A549 (cell line): ENCODE measurements at regions not wholly inside any gene's neighbourhood (a gene's known extent, or its start where the extent isn't known, plus 50 kb on each side); places are given as distances from the start of the nearest gene placed in this dataset.
A peak's percentile ranks its signal among the peaks of the same experiment; 100 is the strongest.

Experiments used
- ATAC-seq, 2 experiments: fragments of 200-7000 bp in 1 of 2; fragments of >200 bp in 1 of 2; cut with Nextera tagmentation in 1 of 2; cut with Tn5 transposase in 1 of 2; 3 replicates each; pipeline versions ENCODE4 v1.8.0 to v1.9.1; 2018 to 2020; ENCODE audit warnings: mild to moderate bottlenecking in 1 of 2, moderate library complexity in 1 of 2
- CTCF ChIA-PET: fragments of 300-600 bp; sonication (Branson Sonifier 250); formaldehyde crosslinking; extraction: SDS; loops from one replicate; lab custom pipeline; 2021; ENCODE audit warnings: antibody characterized with exemption, inconsistent platforms; lab: Yijun Ruan, JAX
- POLR2A ChIA-PET: fragments of 350-600 bp; formaldehyde crosslinking; extraction: SDS; loops from one replicate; lab custom pipeline; 2021; ENCODE audit warnings: antibody characterized with exemption, inconsistent platforms; lab: Yijun Ruan, JAX
- DNase-seq, 2 experiments: peaks; one replicate each; pipeline versions ENCODE4 v3.0.0 to v3.0.0-alpha.2; 2011 to 2016; ENCODE audit warnings: low read depth in 1 of 2, low spot score in 1 of 2
- FAIRE-seq: peaks from 2 replicates; lab custom pipeline; 2011; peaks lifted over from hg19 to GRCh38; lab: Jason Lieb, UNC
- H3K27ac ChIP-seq, 2 experiments: fragments of >200 bp; sonication (Bioruptor Twin); formaldehyde crosslinking; 3 replicates each; pipeline ENCODE4 v1.5.1; 2016 to 2017
- H3K4me1 ChIP-seq: fragments of >200 bp; sonication (Bioruptor Twin); formaldehyde crosslinking; 3 replicates; pipeline ENCODE4 v1.6.1; 2016
- H3K4me2 ChIP-seq: fragments of >200 bp; sonication (Bioruptor Twin); formaldehyde crosslinking; 3 replicates; pipeline ENCODE4 v1.6.1; 2016
- H3K4me3 ChIP-seq: fragments of >200 bp; sonication (Bioruptor Twin); formaldehyde crosslinking; 3 replicates; pipeline ENCODE4 v1.5.1; 2016
- H3K9me3 ChIP-seq: fragments of >200 bp; sonication (Bioruptor Twin); formaldehyde crosslinking; 3 replicates; pipeline ENCODE4 v1.6.1; 2016
- BHLHE40 ChIP-seq: IDR thresholded peaks from 2 replicates; pipeline ENCODE4 v1.6.1; 2012; ENCODE audit warnings: low read depth, low read length, inconsistent platforms
- CHD4 ChIP-seq: fragments of 200-600 bp; sonication (generic); IDR thresholded peaks from 2 replicates; pipeline ENCODE4 v1.6.1; 2016; ENCODE audit warnings: antibody characterized with exemption, mild to moderate bottlenecking, borderline replicate concordance
- CTCF ChIP-seq: fragments of >200 bp; sonication (Bioruptor Twin); formaldehyde crosslinking; IDR thresholded peaks from 3 replicates; pipeline ENCODE4 v1.5.1; 2016
- FOSL2 ChIP-seq, 2 experiments: fragments of 450-650 bp in 1 of 2; fragments of >200 bp in 1 of 2; sonication (Bioruptor Twin) in 1 of 2; formaldehyde crosslinking; IDR thresholded peaks; 2 replicates each; pipeline versions ENCODE4 v1.5.0 to v1.6.1; 2016 to 2020; ENCODE audit warnings: mild to moderate bottlenecking in 1 of 2, moderate library complexity in 1 of 2
- KDM1A ChIP-seq: fragments of 200-600 bp; sonication (generic); IDR thresholded peaks from 2 replicates; pipeline ENCODE4 v1.6.1; 2016; ENCODE audit warnings: low read depth, mild to moderate bottlenecking
- MYC ChIP-seq: IDR thresholded peaks from 2 replicates; pipeline ENCODE4 v1.6.1; 2012; ENCODE audit warnings: mild to moderate bottlenecking, inconsistent platforms, low read length, improper control_type of control experiment, borderline replicate concordance
- RAD21 ChIP-seq, 2 experiments: fragments of >200 bp in 1 of 2; sonication (Bioruptor Twin) in 1 of 2; formaldehyde crosslinking in 1 of 2; IDR thresholded peaks in 1 of 2; conservative IDR thresholded peaks in 1 of 2; 2 replicates in 1 of 2; 3 replicates in 1 of 2; pipeline ENCODE4 v1.6.1; 2012 to 2018; ENCODE audit warnings: inconsistent platforms in 1 of 2
- REST ChIP-seq: fragments of 200-600 bp; sonication (generic); IDR thresholded peaks from 2 replicates; pipeline ENCODE4 v1.6.1; 2016; ENCODE audit warnings: antibody characterized with exemption, mild to moderate bottlenecking, moderate library complexity
- SREBF2 ChIP-seq: fragments of 450-650 bp; IDR thresholded peaks from 2 replicates; pipeline ENCODE4 v1.6.1; 2014; ENCODE audit warnings: mild to moderate bottlenecking, moderate library complexity
- ZSCAN20 ChIP-seq: fragments of 250-450 bp; sonication (Bioruptor Pico); IDR thresholded peaks from 2 replicates; pipeline ENCODE4 v1.8.0; 2022; ENCODE audit warnings: mild to moderate bottlenecking, moderate library complexity
- WGBS: methylation state at CpG from one replicate; pipeline ENCODE4 v1.1.6; 2017; ENCODE audit errors: missing lambda C conversion rate; 5-methylcytosine and 5-hydroxymethylcytosine counted together

- ChIA-PET POLR2A (no interaction called here), CTCF (no interaction called here)
- no peak for ATAC-seq
- FAIRE-seq = no peak
- no peaks in the 10 kb centered on the region for H3K9me3 ChIP-seq
- no peak overlapping the region for H3K4me2 ChIP-seq
- no peak for DNase-seq
- no peaks in the 10 kb centered on the region for H3K4me1 ChIP-seq
- TF ChIP-seq RAD21 (conservative IDR thresholded peaks at IDR 0.05 in 1 of 2, IDR thresholded peaks at IDR 0.05 in 1 of 2) (no peak), CHD4 (no peak), ZSCAN20 (CRISPR knock-in tag) (no peak), REST (no peak)
- no peak overlapping the region for H3K4me3 ChIP-seq
- no peak overlapping the region for H3K27ac ChIP-seq
Observed at GRCh38 chr4:96343836-96344235, 503.9 kb downstream of the PDHA2 start.

- ATAC-seq (no peak), DNase-seq (no peak), FAIRE-seq (no peak)
- 27% methylated on average over 2 of the region's 2 CpGs for WGBS
- CTCF ChIA-PET = no interaction called here
- POLR2A ChIA-PET = no interaction called here
- TF ChIP-seq CTCF (no peak), MYC (no peak), ZSCAN20 (CRISPR knock-in tag) (no peak)
- Histone ChIP-seq H3K27ac (no peak overlapping the region), H3K4me1 (no peaks in the 10 kb centered on the region), H3K9me3 (no peaks in the 10 kb centered on the region), H3K4me3 (no peak overlapping the region), H3K4me2 (no peak overlapping the region)
Observed at GRCh38 chr4:96347582-96347981, 507.7 kb downstream of the PDHA2 start.

- no peak overlapping the region for H3K27ac ChIP-seq
- TF ChIP-seq SREBF2 = no peak
- peak in 1 of 2 experiments; percentile 27; a peak in 2 of 5 replicates for TF ChIP-seq RAD21 (conservative IDR thresholded peaks at IDR 0.05 in 1 of 2, IDR thresholded peaks at IDR 0.05 in 1 of 2)
- no peak for TF ChIP-seq MYC
- no peak for TF ChIP-seq FOSL2 (IDR thresholded peaks at IDR 0.05)
- no peak for TF ChIP-seq FOSL2 (CRISPR knock-in tag; IDR thresholded peaks at IDR 0.05)
- WGBS = 23% methylated on average over 3 of the region's 3 CpGs
- no peaks in the 10 kb centered on the region for H3K4me1 ChIP-seq
- CTCF ChIA-PET = interaction anchor here (0.6 to 1.2 kb wide), 3 partner anchors 31 to 1153 kb away, joined by 3 read pairs; no protein-coding TSS in a partner anchor
- no peaks in the 10 kb centered on the region for H3K9me3 ChIP-seq
- ATAC-seq (no peak), DNase-seq (peak in 1 of 2 experiments; percentile 2), FAIRE-seq (no peak)
- H3K4me2 ChIP-seq = no peak overlapping the region
- no peak overlapping the region for H3K4me3 ChIP-seq
- POLR2A ChIA-PET = no interaction called here
Observed at GRCh38 chr4:96352051-96352517, 512.2 kb downstream of the PDHA2 start.

GRCh38 chr4:96354036-96354712, 514.3 kb downstream of the PDHA2 start:
- H3K4me2 ChIP-seq = no peak overlapping the region
- H3K27ac ChIP-seq = no peak overlapping the region
- POLR2A ChIA-PET = no interaction called here
- DNase-seq = no peak
- 14% methylated on average over 2 of the region's 2 CpGs for WGBS
- no peaks in the 10 kb centered on the region for H3K4me1 ChIP-seq
- no peak for FAIRE-seq
- no peak overlapping the region for H3K4me3 ChIP-seq
- no peak for ATAC-seq
- TF ChIP-seq KDM1A (no peak), BHLHE40 (no peak), RAD21 (conservative IDR thresholded peaks at IDR 0.05 in 1 of 2, IDR thresholded peaks at IDR 0.05 in 1 of 2) (no peak), CHD4 (no peak)
- CTCF ChIA-PET = no interaction called here
- no peaks in the 10 kb centered on the region for H3K9me3 ChIP-seq
